ENCODE measurements at regions not wholly inside any gene's neighbourhood (a gene's known extent, or its start where the extent isn't known, plus 50 kb on each side); places are given as distances from the start of the nearest gene placed in this dataset.

- TF ChIP-seq KAT7 (CRISPR knock-in tag; IDR thresholded peaks at IDR 0.05; ENCODE audit: borderline replicate concordance), result no peak
- TF ChIP-seq ZNF532 (CRISPR knock-in tag; IDR thresholded peaks at IDR 0.05; ENCODE audit: borderline replicate concordance), result no peak
These were observed 244.3 kb upstream of the TSHZ2 start (continued) for GRCh38 chr20:52727740-52728456.

GRCh38 chr20:52724541-52724940 is 247.6 kb upstream of the TSHZ2 start:
- no peak for DNase-seq (ENCODE audit: low spot score)
- ATAC-seq, result no peak
- peaks cover 5% of the 10 kb centered on the region; the same call in 1 of the 2 replicates for H3K36me3 Mint-ChIP-seq
- H3K4me3 Mint-ChIP-seq, result no peak overlapping the region
- TF ChIP-seq E2F5 (CRISPR knock-in tag; IDR thresholded peaks at IDR 0.05) (no peak), TP53 (CRISPR knock-in tag; IDR thresholded peaks at IDR 0.05) (no peak), AR (CRISPR knock-in tag; IDR thresholded peaks at IDR 0.05) (no peak), CDX4 (CRISPR knock-in tag; IDR thresholded peaks at IDR 0.05; ENCODE audit: borderline replicate concordance) (no peak), ZNF317 (CRISPR knock-in tag; IDR thresholded peaks at IDR 0.05; ENCODE audit: borderline replicate concordance, low read depth) (no peak), ZNF219 (CRISPR knock-in tag; IDR thresholded peaks at IDR 0.05; ENCODE audit: borderline replicate concordance) (no peak), GTF2I (CRISPR knock-in tag; conservative IDR thresholded peaks at IDR 0.05) (no peak), OVOL2 (CRISPR knock-in tag; IDR thresholded peaks at IDR 0.05; ENCODE audit: borderline replicate concordance) (no peak), E2F1 (CRISPR knock-in tag; IDR thresholded peaks at IDR 0.05) (no peak), FOXK1 (CRISPR knock-in tag; IDR thresholded peaks at IDR 0.05) (no peak), RELA (CRISPR knock-in tag; IDR thresholded peaks at IDR 0.05; ENCODE audit: borderline replicate concordance) (no peak), JAZF1 (CRISPR knock-in tag; IDR thresholded peaks at IDR 0.05) (no peak), NFATC4 (CRISPR knock-in tag; IDR thresholded peaks at IDR 0.05) (no peak), SMAD3 (CRISPR knock-in tag; IDR thresholded peaks at IDR 0.05; ENCODE audit: borderline replicate concordance) (no peak), MAX (CRISPR knock-in tag; IDR thresholded peaks at IDR 0.05) (no peak), GRHL2 (CRISPR knock-in tag; IDR thresholded peaks at IDR 0.05; ENCODE audit: insufficient replicate concordance, severe bottlenecking) (no peak)
- ChIA-PET CTCF (interaction anchor here (1.3 kb wide), 1 partner anchor 23 kb away, joined by 4 read pairs; no protein-coding TSS in a partner anchor), POLR2A (no interaction called here)
- H3K4me1 Mint-ChIP-seq, result no peaks in the 10 kb centered on the region
- no peak overlapping the region for H3K27ac Mint-ChIP-seq
- peaks cover 20% of the 10 kb centered on the region for H3K9me3 Mint-ChIP-seq
- no peaks in the 10 kb centered on the region for H3K27me3 Mint-ChIP-seq (ENCODE audit: low read depth)

Data from WTC11 (cell line).